Colonic mucosa (tissue), 4 donors: ENCODE measurements at regions not wholly inside any gene's neighbourhood (a gene's known extent, or its start where the extent isn't known, plus 50 kb on each side); places are given as distances from the start of the nearest gene placed in this dataset.

Source experiments
- DNase-seq: peaks from one replicate; pipeline ENCODE4 v3.0.0-alpha.2; 2020
- H3K27ac ChIP-seq: fragments of 200-600 bp; one replicate; pipeline ENCODE4 v1.8.0; 2021
- H3K27me3 ChIP-seq: fragments of 200-600 bp; one replicate; pipeline ENCODE4 v1.8.0; 2021
- H3K36me3 ChIP-seq: fragments of 200-600 bp; one replicate; pipeline ENCODE4 v1.8.0; 2021
- H3K4me1 ChIP-seq: fragments of 200-600 bp; one replicate; pipeline ENCODE4 v1.8.0; 2021; ENCODE audit warnings: mild to moderate bottlenecking
- H3K4me3 ChIP-seq: fragments of 200-600 bp; one replicate; pipeline ENCODE4 v1.8.0; 2021
- H3K9ac ChIP-seq, 2 donors: one replicate each; pipeline ENCODE4 v1.7.0; 2013; ENCODE audit warnings: control low read depth in 2 of 2, low read depth in 2 of 2, low read length in 2 of 2
- H3K9me3 ChIP-seq: fragments of 200-600 bp; one replicate; pipeline ENCODE4 v1.8.0; 2021
- intact Hi-C: fragments of 100-400 bp; cut with DNase I; formaldehyde crosslinking; loops from one replicate; pipeline ENCODE4 v1.14.1; 2022
- TF ChIP-seq, protein P1 (sequence below): fragments of 200-600 bp; IDR thresholded peaks from one replicate; pipeline ENCODE4 v1.8.0; 2022; ENCODE audit warnings: antibody characterized with exemption, mild to moderate bottlenecking
- donor health status: healthy.
- donor health status: DM: no; HTN: no; CAD: no.
- donor health status: DM: no; HTN: no; CAD: no.

GRCh38 chr2:128874608-128875007 lies 555.9 kb upstream of the HS6ST1 start:
- no peaks in the 10 kb centered on the region for H3K9me3 ChIP-seq
- H3K27ac ChIP-seq, result no peak overlapping the region
- H3K4me1 ChIP-seq, result no peaks in the 10 kb centered on the region
- H3K9ac ChIP-seq, result no peak overlapping the region
- H3K4me3 ChIP-seq, result no peak overlapping the region
- TF ChIP-seq, protein P1, sequence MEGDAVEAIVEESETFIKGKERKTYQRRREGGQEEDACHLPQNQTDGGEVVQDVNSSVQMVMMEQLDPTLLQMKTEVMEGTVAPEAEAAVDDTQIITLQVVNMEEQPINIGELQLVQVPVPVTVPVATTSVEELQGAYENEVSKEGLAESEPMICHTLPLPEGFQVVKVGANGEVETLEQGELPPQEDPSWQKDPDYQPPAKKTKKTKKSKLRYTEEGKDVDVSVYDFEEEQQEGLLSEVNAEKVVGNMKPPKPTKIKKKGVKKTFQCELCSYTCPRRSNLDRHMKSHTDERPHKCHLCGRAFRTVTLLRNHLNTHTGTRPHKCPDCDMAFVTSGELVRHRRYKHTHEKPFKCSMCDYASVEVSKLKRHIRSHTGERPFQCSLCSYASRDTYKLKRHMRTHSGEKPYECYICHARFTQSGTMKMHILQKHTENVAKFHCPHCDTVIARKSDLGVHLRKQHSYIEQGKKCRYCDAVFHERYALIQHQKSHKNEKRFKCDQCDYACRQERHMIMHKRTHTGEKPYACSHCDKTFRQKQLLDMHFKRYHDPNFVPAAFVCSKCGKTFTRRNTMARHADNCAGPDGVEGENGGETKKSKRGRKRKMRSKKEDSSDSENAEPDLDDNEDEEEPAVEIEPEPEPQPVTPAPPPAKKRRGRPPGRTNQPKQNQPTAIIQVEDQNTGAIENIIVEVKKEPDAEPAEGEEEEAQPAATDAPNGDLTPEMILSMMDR, result no peak
- DNase-seq, result no peak
- intact Hi-C loops, result no loop called here
- no peaks in the 10 kb centered on the region for H3K27me3 ChIP-seq
- H3K36me3 ChIP-seq, result no peaks in the 10 kb centered on the region

DNA sequence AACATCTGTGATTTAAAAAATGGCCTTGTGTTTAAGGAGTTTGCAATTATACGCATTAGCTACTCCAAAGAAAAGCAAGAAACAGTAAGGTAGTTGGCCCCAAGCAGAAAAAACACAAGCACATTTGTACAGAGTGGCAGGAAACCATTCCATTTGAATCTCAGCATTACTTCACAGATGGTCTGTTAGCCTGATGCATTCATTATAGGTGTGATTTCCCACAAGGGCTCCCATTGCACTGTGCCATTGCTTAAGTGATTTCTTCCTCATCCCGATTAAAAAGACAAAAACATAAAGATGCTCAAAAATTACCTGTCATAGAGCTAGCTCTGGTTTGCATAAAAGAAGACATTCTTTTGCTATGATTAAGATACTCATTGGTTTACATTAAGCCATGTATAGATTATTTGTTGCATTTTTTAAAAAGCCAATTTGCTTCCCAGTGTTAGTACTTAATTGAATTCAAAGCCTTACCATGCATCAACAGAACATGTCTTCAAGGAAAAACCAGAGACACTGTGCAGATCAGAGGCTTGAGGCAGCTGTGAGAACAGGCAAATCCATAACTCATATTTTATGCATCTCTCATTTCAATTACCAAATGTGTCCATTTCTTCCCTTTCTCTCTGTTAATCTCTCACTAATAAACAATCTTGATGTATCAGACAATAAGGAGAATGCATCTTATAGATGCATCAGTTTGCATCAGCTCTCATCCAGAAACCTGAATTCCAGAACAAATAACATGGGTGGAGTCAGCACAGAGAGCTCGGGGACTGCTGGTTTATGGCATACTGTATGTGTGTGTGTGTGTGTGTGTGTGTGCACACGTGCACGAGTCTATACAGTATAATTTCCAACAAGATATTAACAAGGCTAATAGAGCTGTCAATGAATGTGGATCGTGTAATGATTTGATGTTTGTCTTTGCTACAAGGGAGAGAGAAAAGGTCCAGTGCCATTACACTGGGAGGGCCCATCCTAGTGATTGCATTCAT lies 558.6 kb upstream of the HS6ST1 start:
- Histone ChIP-seq H3K27me3 (no peaks in the 10 kb centered on the region), H3K4me1 (no peaks in the 10 kb centered on the region), H3K4me3 (no peak overlapping the region), H3K9ac (no peak overlapping the region), H3K36me3 (no peaks in the 10 kb centered on the region), H3K27ac (no peak overlapping the region), H3K9me3 (no peaks in the 10 kb centered on the region)
- no peak for DNase-seq
- TF ChIP-seq, protein P1, result no peak
- intact Hi-C loops, result no loop called here

DNA sequence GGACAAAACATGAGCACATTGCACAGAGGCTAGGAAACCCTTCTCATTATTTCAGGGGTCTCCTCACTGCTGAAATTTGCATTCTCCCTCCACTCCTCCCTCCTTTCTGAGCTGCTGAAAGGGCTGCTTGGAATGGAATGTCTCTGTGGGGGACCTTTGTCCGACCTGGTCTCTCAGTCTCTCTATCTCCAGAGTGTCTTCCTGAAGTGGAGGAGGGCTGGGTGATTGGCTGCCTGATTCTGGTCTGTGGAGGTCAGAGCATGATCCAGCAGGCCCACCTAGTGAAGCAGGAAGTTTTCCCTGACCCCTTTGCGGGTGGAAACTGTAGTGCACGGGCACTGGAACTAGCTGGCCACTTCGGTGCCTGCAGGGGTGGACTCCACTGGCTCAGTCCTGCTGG lies 560.5 kb upstream of the HS6ST1 start:
- H3K36me3 ChIP-seq, result no peaks in the 10 kb centered on the region
- intact Hi-C loops, result no loop called here
- H3K27ac ChIP-seq, result no peak overlapping the region
- H3K9ac ChIP-seq, result no peak overlapping the region
- TF ChIP-seq, protein P1, result no peak
- H3K9me3 ChIP-seq, result no peaks in the 10 kb centered on the region
- no peaks in the 10 kb centered on the region for H3K27me3 ChIP-seq
- no peak overlapping the region for H3K4me3 ChIP-seq
- H3K4me1 ChIP-seq, result no peaks in the 10 kb centered on the region
- DNase-seq, result no peak

- Histone ChIP-seq H3K9ac (no peak overlapping the region), H3K27ac (no peak overlapping the region), H3K9me3 (no peaks in the 10 kb centered on the region), H3K27me3 (no peaks in the 10 kb centered on the region), H3K4me3 (no peak overlapping the region), H3K4me1 (no peaks in the 10 kb centered on the region), H3K36me3 (no peaks in the 10 kb centered on the region)
- TF ChIP-seq, protein P1, result no peak
- DNase-seq, result no peak
- intact Hi-C loops, result no loop called here
These were observed 576.2 kb upstream of the HS6ST1 start for GRCh38 chr2:128894896-128895295.

- DNase-seq, result no peak
- no peak overlapping the region for H3K27ac ChIP-seq
- no peak overlapping the region for H3K9ac ChIP-seq
- no peaks in the 10 kb centered on the region for H3K27me3 ChIP-seq
- no peaks in the 10 kb centered on the region for H3K9me3 ChIP-seq
- intact Hi-C loops, result no loop called here
- no peak overlapping the region for H3K4me3 ChIP-seq
- H3K36me3 ChIP-seq, result no peaks in the 10 kb centered on the region
- TF ChIP-seq, protein P1, result no peak
- no peaks in the 10 kb centered on the region for H3K4me1 ChIP-seq
These were observed 583.1 kb upstream of the HS6ST1 start for GRCh38 chr2:128901572-128902391.
